Stomach (tissue), 4 donors: ENCODE measurements at regions not wholly inside any gene's neighbourhood (a gene's known extent, or its start where the extent isn't known, plus 50 kb on each side); places are given as distances from the start of the nearest gene placed in this dataset.

Experiments
- POLR2A ChIP-seq, 4 donors: fragments of 450-650 bp; IDR thresholded peaks; one replicate each; pipeline ENCODE4 v1.6.1; 2016; ENCODE audit warnings: antibody characterized with exemption in 4 of 4, control low read depth in 2 of 4, mild to moderate bottlenecking in 1 of 4, moderate library complexity in 1 of 4
- TF ChIP-seq, protein P1 (sequence below), 7 experiments: fragments of 450-650 bp in 4 of 7; fragments of 200-600 bp in 3 of 7; sonication (generic) in 3 of 7; IDR thresholded peaks; one replicate each; pipeline ENCODE4 v1.5.1; 2016 to 2019; ENCODE audit warnings: antibody characterized with exemption in 7 of 7, control low read depth in 2 of 7, mild to moderate bottlenecking in 1 of 7

- TF ChIP-seq, protein P1, sequence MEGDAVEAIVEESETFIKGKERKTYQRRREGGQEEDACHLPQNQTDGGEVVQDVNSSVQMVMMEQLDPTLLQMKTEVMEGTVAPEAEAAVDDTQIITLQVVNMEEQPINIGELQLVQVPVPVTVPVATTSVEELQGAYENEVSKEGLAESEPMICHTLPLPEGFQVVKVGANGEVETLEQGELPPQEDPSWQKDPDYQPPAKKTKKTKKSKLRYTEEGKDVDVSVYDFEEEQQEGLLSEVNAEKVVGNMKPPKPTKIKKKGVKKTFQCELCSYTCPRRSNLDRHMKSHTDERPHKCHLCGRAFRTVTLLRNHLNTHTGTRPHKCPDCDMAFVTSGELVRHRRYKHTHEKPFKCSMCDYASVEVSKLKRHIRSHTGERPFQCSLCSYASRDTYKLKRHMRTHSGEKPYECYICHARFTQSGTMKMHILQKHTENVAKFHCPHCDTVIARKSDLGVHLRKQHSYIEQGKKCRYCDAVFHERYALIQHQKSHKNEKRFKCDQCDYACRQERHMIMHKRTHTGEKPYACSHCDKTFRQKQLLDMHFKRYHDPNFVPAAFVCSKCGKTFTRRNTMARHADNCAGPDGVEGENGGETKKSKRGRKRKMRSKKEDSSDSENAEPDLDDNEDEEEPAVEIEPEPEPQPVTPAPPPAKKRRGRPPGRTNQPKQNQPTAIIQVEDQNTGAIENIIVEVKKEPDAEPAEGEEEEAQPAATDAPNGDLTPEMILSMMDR (IDR thresholded peaks at IDR 0.05), result no peak
- TF ChIP-seq POLR2A (IDR thresholded peaks at IDR 0.05), result no peak
Measured at GRCh38 chr10:63886281-63887022, 365.3 kb downstream of the REEP3 start.
